K562 (cell line): ENCODE measurements at regions not wholly inside any gene's neighbourhood (a gene's known extent, or its start where the extent isn't known, plus 50 kb on each side); places are given as distances from the start of the nearest gene placed in this dataset.

Experiments used
- CREB1 ChIP-seq, 2 experiments: sonication (generic) in 1 of 2; formaldehyde crosslinking in 1 of 2; IDR thresholded peaks; 2 replicates each; pipeline versions ENCODE4 v1.6.1 to v1.8.0; 2012 to 2022; ENCODE audit warnings: inconsistent platforms in 1 of 2, mild to moderate bottlenecking in 1 of 2, missing genetic modification reagents in 1 of 2, moderate library complexity in 1 of 2
- POLR2AphosphoS5 ChIP-seq: IDR thresholded peaks from 2 replicates; pipeline ENCODE4 v1.6.1; 2011; ENCODE audit warnings: mild to moderate bottlenecking, low read depth, low read length, moderate library complexity; ENCODE audit not compliant: control insufficient read depth, insufficient read depth
- ZNF583 ChIP-seq: fragments of 250-450 bp; sonication (Bioruptor Pico); IDR thresholded peaks from 2 replicates; pipeline ENCODE4 v1.4.0; 2020

GRCh38 chr10:25699631-25700030 is 234.4 kb upstream of the MYO3A start:
- TF ChIP-seq POLR2AphosphoS5 (no peak), ZNF583 (CRISPR knock-in tag) (no peak), CREB1 (IDR thresholded peaks at IDR 0.05) (no peak), CREB1 (CRISPR knock-in tag; IDR thresholded peaks at IDR 0.05) (no peak)
